D341Med (cell line): ENCODE measurements at regions not wholly inside any gene's neighbourhood (a gene's known extent, or its start where the extent isn't known, plus 50 kb on each side); places are given as distances from the start of the nearest gene placed in this dataset.

Source experiments
- DNase-seq: peaks from one replicate; pipeline ENCODE4 v3.0.0; 2012; ENCODE audit warnings: low spot score

DNA sequence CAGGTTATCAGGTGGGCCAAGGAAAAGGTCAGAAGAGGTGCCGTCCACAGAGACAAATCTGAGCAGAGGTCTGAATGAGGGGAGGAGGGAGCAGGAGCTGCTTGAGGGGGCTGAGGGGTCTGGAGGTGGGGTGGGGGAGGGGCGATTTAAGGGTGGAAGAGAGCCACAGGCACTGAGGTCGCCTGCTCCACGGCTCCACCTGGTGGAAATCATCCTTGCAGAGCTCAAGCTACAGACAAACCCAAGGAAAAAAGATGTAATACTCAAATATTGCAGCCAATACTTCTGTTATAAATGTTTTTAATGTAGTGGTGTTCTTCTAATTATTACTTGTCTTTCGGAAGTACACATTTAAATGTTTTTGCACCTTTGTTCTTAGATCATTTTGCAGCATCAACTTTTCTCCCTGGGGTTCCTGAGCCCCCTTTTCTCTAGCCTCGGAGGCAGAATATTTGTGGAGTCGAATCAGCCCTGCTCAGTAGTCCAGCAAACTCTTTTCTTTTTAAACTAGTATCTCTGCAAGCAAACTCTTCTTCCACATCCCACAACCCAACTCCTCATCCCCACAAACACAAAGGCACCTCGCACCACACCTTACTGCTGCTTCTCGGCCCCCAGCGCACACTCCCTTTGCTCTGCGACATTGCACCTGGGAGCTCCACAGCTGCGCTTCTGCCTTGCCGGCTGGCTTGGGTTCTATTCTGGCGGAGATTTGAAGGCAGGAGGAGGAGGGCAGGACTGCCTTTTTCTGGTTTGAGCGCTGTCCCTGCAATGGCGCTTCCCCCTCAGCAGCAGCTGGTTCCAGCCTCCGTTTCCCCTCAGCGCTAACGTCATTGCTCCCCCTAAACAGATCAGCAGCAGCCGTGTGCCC lies 51.0 kb upstream of the TFAP2A start:
- DNase-seq: peak; percentile 67
